Stimulated activated naive CD4-positive, alpha-beta T cell treated with Interleukin-2 at 50 U/mL for 16 hours (primary cell): ENCODE measurements at regions not wholly inside any gene's neighbourhood (a gene's known extent, or its start where the extent isn't known, plus 50 kb on each side); places are given as distances from the start of the nearest gene placed in this dataset.

Source experiments
- DNase-seq: peaks from one replicate; lab custom pipeline; 2025; lab: John Stamatoyannopoulos, UW

- DNase-seq = no peak
Observed at GRCh38 chr9:126222363-126222834, 104.2 kb upstream of the MVB12B start.

- no peak for DNase-seq
Observed at GRCh38 chr9:126222835-126223431, 103.7 kb upstream of the MVB12B start.

DNA sequence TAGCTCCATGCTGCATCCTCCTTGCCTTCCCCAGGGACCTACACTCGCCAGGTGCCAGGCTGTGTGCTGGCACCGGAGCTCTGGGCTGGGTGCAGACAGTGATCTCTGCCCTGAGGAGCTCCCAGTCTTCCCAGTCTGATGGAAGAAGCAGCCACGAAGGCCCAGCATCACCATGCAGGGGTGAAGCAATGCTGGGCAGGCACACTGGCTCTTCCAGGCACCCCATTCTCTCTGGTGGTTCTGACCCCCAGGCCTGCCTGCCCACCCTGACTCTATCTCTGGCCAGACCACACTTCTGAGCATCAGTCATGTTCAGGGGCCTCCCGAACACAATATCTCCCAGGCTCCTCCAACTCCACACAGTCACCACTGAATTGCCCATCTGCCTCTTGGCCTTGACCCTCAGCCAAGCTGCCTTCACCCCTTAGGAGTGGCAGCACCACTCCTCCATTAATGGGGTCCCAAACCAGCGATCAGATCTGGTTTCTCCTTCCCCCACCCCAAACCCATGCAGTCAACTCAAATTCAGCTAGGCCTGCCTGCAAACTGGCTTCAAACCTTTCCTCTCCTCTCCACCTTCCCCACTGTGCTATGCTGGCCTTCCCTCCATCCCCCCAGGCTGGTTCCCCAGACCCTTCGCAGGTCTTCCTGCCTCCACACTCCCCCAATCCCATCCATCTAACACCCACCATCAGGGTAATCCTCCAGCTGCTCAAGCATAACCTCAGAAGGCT is 102.7 kb upstream of the MVB12B start:
- no peak for DNase-seq

GRCh38 chr9:126225611-126226609 is 100.7 kb upstream of the MVB12B start:
- no peak for DNase-seq

DNA sequence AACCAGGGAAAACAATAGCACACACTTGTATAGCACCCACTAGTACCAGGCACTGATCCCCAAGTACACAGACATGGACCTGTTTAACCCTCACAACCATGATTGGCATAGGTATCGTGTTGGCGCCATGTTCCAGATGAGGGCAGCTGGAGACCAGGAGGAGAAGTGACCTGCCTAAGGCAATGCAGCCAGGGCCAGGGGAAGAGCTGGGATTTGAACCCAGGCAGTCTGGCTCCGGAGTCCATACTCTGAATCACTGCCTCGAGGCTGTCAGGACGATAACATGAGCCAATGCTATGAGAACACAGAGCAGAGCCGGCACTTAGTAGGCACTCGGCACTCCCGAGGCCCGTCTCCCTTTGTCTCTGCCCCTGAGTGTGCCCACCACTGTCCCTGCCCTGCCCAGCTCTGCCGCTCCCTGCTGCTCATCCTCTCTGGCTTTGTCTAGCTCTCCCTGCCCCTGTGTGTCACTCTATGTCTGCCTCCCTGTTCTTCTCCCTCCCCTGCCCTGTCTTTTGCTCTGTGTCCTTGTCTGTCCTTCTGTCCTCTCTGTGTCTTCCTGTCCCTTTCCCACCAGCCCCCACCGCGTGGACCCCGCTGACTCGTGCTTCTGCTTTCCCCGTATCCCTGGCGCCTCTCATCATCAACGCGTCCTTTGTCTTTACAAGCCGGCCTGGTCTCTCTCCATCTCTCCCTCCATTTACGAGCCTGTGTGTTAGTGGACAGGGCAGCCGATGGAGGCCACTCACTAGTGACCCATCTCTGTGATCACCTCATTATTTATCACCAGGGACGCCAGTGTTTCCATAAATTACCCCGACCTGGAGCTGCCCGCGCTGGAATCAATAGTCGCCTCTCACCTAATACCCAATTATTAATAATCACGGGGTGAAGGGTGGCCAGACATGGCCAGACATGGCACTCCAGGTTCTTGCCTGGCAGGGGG is 99.4 kb upstream of the MVB12B start:
- DNase-seq = no peak

GRCh38 chr9:126228111-126228780 is 98.4 kb upstream of the MVB12B start:
- no peak for DNase-seq

DNA sequence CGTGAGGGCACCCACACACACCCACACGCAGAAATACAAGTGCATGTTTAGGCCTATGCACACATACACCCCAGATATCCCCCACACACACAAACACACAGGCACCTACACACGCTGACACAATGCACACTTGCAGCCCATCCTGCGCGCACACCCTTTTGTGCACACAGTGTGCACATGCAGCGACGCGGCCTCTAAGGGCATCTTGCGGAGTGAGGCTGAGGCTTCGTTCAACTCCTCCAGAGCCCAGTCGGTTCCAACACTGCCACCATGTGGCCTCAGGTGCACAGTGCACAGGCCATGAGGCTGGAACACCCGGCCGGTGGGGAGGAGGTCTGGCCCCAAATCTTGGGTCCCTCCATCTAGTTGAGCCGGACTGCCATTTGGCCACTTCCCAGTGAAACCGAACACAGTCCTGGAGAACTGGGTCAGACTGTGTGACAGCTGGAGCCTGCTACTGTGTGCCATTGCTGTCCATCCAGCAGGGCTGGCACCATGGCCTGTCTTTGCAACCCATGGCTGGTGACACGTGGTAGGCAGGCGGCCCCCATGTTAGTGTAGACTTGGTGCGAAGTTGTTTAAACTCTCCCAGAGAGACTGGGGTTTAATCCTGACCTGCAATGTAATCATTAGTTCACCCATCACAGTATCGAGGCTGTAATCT is 97.7 kb upstream of the MVB12B start:
- peak; percentile 55 for DNase-seq

GRCh38 chr9:126229501-126229900 is 97.1 kb upstream of the MVB12B start:
- no peak for DNase-seq

GRCh38 chr9:126230692-126231091 is 95.9 kb upstream of the MVB12B start:
- DNase-seq = no peak

- no peak for DNase-seq
Observed at GRCh38 chr9:126232461-126232860, 94.2 kb upstream of the MVB12B start.

DNA sequence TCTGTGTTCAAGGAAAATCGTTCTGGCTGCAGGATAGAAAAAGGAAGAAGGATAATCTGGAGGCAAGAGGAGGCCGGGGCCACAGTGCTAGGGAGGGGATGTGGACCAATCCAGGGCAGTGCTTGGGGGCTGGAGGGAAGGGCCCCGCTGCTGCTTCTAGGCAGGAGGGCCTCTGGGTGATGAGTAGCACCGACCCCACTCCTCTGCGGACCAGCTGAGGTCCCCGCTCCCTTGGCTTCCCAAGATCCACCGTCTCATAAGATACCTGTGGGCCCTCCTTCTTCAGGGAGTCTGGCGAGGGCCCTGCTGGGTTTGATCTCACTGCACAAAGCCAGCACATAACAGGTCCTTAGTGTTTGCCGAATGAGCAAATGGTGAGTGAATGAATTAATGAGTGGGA is 93.5 kb upstream of the MVB12B start:
- DNase-seq = no peak

- DNase-seq = no peak
Observed at GRCh38 chr9:126233913-126234525, 92.6 kb upstream of the MVB12B start.

GRCh38 chr9:126234681-126235335 is 91.8 kb upstream of the MVB12B start:
- DNase-seq = no peak

GRCh38 chr9:126235336-126236243 is 91.0 kb upstream of the MVB12B start:
- no peak for DNase-seq

- DNase-seq = no peak
Observed at GRCh38 chr9:126236273-126236672, 90.4 kb upstream of the MVB12B start.

DNA sequence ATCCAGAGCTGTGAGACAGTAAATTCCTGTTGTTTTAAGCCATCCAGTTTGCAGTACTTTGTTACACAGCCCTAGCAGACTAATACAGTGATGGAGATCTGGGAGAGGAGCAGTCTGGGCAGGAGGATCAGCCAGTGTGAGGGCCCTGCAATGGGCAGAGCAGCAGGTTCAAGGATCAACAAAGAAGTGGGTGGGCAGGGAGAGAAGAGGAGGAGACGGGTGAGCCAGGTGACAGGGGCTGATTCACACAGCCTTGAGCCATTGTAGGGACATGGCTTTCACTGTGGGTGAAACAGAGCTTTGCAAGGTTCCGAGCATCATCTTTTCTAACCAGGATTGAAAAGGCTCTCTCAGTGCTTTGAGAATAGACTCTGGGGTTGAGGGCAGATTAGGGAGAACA is 88.2 kb upstream of the MVB12B start:
- no peak for DNase-seq

- no peak for DNase-seq
Observed at GRCh38 chr9:126239515-126239914, 87.1 kb upstream of the MVB12B start.

DNA sequence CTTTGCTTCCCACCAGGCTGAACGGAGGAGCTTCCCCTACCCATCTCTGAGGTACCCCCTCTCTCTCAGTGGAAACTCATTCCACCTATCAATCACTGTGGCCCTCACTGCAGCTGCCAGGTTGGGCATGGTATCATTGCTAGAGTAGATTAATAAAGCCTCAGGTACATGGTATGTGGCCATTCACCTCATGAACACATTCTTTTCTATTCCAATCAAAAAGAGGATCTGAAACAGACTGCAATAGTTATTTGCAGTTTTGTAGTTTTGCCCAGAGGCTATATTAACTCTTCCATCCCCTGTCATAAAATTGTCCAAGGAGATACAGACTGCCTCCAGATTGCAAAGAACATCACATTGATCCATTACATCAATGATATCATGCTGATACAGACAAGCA is 85.8 kb upstream of the MVB12B start:
- DNase-seq = no peak
